Glomerular endothelial cell (primary cell): ENCODE measurements at regions not wholly inside any gene's neighbourhood (a gene's known extent, or its start where the extent isn't known, plus 50 kb on each side); places are given as distances from the start of the nearest gene placed in this dataset.

Source experiments
- DNase-seq: peaks from one replicate; pipeline ENCODE4 v3.0.0-alpha.2; 2011; ENCODE audit warnings: low read depth, low spot score; ENCODE audit errors: extremely low read depth

DNA sequence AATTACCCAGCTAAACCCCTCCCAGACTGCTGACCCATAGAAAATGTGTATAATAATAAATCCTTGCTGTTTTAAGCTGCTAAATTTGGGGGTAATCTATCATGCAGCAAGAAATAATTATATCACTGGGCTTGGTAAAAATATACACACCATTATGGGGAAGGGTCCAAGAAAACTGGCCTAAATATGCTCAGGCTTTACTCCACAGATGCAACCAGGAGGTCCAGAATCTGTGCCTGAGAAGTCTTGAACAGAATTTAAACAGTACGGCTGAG, 102.5 kb upstream of the SLC44A1 start:
- no peak for DNase-seq

DNA sequence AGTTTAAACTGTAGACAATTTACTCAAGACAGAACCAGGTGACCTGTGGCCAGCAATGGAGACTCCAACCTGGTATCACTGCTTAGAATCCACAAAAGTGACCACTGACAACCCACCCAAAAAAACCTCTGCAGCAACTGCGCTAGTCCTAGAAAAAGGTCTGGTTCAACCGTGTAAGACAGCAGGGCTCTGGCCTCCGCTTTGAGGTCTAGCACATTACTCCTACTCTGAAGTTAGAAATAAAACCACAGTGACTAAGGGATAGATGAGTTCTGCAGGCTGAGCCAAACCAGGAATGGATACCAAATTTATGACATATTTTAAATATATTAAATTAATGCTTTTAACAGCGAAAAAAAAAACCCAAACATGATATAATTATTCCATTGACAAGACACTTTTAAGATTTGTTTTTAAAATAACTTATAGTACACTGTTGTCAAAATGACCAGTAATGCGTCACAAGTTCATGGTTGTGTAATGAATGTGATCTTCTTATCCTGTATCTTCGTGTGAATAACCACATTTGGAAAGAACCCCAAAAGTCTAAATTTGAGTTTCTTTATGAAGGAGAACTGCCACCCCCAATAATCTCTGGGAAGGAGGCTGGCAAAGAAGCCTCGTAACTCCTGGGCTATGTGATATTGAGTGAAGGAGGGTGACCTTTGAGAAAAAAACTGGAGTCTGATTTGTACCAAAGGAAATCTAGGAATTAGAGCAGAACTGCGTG, 101.9 kb upstream of the SLC44A1 start:
- no peak for DNase-seq

- no peak for DNase-seq
These were observed 101.4 kb upstream of the SLC44A1 start for GRCh38 chr9:105143136-105143430.

DNA sequence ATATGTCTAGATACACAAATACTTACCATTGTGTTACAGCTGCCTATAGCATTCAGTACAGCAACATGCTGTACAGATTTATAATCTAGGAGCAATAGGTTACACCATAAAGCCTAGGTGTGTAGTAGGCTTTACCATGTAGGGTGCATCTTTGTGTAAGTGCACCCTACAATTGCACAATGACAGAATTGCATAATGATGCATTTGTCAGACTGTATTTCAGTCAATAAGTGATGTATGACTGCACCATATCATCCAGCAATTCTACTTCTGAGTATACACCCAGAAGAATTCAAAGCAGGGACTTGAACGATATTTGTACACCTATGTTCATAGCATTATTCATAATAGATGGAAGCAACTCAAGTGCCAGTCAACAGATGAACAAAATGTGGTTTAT, 100.4 kb upstream of the SLC44A1 start:
- no peak for DNase-seq

- no peak for DNase-seq
These were observed 99.6 kb upstream of the SLC44A1 start for GRCh38 chr9:105144841-105145240.

- no peak for DNase-seq
These were observed 97.8 kb upstream of the SLC44A1 start for GRCh38 chr9:105146677-105147076.

DNA sequence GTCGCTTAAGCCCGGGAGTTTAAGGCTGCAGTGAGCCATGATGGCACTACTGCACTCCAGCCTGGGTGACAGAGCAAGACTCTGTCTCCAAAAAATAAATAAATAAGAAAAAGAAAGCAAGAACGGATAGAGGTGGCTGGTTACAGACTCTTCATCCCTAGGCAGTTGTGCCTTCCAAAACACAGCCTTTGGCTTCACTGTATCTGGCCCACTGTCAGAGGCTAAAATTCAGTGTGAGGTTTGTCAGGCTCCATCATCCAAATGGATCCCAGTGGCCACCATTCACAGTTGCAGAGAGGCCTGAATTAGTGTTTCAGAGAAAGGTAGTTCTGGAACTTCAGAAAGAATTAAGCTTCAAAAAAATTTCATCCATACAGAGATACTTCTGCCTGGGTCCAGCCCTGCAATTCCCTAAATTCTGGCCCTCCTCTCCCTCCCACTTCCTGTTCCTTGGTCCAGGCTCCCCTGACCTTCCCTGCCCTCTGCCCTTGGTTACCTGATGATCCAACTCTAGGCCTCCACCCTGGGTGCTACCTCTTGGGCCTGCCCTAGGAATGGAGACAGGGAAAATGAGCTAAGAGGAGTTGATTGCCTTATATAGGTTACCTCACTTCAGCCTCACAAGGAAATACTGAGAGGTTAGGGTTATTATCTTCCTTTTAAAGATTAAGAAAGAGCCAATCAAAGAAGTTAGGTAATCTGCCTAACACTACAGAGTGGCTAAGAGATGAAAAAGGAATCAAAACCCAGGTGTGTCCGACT, 97.2 kb upstream of the SLC44A1 start:
- no peak for DNase-seq

DNA sequence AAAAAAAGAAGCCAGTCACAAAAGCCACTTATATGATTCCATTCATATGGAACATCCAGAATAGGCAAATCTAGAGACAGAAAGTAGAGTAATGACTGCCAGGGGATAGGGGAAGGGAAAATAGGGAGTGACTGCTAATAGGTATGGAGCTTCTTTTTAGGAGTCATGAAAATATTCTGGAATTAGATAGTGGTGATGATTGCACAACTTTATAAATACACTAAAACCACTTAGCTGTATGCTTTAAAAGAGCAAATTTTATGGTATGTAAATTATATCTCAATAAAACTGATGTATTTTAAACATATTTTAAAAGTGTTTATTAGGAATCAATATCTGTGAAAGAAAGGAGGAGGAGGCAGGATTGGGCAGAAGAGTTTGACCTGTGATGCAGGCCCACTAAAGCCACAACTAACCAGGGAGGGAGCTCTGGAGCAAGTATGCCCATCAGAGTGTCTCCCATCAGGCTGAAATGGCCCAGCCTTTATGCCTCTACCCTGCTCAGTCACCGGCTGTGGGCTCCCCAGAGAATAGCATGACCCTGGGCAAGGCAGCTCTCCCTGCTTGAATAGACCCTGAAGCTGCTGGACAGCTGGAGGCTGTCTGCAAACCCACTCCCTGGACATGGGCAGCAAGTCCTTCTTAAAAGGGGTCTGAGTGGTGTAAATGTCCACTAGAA, 96.0 kb upstream of the SLC44A1 start:
- DNase-seq: no peak

DNA sequence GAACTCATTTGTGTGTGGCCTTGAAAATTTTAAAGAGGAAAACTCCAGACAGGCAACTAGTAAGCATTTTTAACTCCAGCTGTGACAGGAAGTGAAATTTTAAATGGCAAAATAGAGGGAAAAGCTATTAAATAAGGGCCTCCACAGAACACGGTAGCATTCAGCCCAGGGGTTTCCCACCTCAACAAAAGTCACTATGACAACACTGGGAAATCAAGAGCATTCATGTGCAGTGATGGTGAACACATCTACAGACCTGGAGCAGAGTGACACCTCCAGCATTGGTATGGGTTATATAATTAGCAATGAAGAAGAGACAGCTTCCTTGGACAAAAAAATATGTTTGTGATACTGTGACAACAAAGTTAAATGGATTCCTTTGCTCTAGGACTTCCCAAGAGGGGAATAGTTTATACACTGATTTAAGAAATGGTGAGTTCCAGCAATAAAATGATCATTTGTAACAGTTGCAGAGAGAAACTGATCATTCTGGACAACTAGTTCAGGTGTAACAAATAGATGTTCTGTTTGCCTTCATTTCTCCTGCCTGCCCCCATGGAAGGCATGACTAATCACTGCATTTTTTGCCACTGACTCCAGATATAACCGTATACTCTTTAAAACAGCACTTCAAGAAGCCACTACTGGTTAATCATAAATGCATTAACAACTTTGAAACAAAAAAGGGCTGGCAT, 93.3 kb upstream of the SLC44A1 start:
- DNase-seq: no peak

- DNase-seq: no peak
These were observed 92.8 kb upstream of the SLC44A1 start for GRCh38 chr9:105151686-105151995.

DNA sequence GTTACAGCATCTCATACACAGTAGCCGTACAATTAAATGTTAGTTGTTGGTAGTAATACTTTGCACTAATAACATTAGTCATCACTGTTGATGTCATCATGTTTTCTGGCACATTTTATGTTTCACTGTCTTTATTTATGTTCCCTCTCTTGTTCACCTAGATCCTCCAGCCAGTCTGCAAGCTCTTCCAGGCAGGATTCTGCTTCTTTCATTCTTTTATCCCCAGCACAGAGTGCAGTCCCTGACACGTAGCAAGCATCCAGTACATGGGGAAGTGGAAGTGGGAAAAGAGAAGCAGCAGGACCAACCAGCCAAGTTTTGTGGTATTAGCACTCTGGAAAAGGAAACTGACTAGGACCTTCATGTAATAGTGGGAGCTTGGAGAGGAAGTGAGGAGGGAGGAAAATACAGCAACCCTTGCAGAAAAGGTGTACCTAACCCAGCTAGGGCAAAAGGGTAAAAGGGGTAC, 89.7 kb upstream of the SLC44A1 start:
- DNase-seq: no peak

- no peak for DNase-seq
These were observed 87.3 kb upstream of the SLC44A1 start for GRCh38 chr9:105157171-105157583.

DNA sequence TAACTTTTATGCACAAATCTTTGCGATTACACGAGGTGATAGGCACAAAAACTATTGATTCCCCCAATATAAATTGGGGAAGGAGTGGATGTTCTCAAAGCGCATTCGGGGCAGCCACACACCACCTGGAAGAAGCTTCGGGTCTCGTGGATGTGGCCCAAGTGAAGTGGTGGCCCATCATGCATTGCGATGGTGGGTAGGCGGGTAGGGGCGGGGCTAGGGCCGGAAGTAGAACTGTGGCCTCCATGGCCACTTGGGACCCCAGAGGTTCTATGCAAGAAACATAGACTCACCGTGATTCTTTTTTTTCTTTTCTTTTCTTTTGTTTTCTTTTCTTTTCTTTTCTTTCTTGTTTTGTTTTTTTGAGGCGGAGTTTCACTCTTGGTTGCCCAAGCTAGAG, 86.4 kb upstream of the SLC44A1 start:
- no peak for DNase-seq

DNA sequence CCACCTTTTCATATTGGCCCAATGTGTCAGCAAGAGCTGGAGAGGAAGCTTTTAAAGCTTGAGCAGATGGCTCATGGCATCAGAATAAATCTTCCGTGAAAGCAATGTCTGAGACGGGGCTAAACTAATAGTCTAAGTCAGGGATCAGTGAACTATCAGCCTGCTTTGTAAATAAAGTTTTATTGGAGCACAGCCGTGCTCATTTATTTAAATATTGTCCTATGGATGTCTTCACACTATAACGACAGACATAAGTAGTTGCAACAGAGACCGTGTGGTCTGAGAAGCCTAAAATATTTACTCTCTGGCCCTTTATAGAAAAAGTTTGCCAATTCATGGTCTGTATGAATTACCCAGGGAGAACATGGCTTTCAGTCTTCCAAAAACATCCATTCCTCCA, 85.6 kb upstream of the SLC44A1 start:
- no peak for DNase-seq

DNA sequence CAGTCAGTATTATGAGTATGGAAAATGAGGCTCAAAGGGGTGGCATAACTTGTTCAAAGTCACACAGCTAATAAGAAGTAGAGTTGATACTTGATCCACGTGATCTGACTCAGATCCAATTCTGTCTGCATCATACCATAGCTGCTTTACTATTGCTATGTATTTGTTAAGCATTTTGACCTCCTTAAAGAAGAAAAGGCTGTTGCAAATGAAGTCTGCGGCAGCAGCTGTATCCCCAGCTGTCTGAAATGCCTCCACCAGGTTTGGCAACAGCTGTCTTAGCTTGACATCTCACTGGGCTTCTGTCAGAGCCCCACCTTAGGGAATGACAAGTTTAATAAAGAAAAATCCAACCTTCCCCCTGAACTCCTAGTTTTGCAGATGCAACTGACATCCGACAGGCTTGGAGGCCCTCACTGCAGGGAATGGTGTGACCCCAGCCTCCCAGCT, 75.6 kb upstream of the SLC44A1 start:
- DNase-seq: no peak

GRCh38 chr9:105171076-105171475, 73.4 kb upstream of the SLC44A1 start:
- DNase-seq: no peak

DNA sequence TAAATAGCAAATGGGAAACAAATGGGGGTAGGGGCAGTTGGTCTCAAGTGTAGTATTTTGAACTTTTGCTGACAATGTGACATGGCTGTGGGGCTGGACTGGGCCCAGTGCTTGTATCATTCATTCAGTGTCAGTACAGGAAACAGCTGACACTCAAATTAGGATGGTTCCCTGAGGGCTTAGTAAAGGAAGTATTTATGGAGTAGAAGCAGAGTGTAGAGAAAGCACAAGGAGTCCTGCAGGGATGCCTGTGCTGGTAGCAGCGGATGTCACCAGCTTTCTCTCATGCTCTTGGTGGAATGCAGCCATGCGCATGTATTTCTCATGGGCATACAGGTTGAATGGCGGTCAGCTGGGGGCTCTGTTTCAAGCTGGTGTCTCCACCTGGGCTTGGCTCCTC, 72.9 kb upstream of the SLC44A1 start:
- no peak for DNase-seq

- no peak for DNase-seq
These were observed 72.0 kb upstream of the SLC44A1 start for GRCh38 chr9:105172436-105172835.

GRCh38 chr9:105173306-105173705, 71.1 kb upstream of the SLC44A1 start:
- DNase-seq: no peak

- no peak for DNase-seq
These were observed 70.6 kb upstream of the SLC44A1 start for GRCh38 chr9:105173826-105174225.

GRCh38 chr9:105176194-105176593, 68.3 kb upstream of the SLC44A1 start:
- no peak for DNase-seq

DNA sequence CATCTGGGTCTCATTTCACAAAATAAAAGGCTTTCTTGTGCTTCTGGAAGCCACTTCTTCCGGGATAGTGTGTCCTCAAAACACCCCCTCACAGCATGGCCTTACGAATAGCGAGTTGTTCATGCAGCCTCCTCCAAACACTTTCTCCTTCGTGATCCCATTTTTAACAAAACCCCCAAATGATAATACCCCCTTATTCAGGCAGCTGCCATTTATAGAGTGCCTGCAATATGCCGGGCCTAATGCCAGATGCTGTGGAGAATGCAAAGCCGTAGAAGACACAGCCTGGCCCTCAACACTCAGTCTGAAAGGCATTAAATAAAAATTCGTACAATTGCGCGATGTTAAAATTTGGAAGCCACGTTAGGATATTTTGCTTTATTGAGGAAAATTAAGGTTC, 66.4 kb upstream of the SLC44A1 start:
- no peak for DNase-seq
